KMS-11 (cell line): ENCODE measurements at regions not wholly inside any gene's neighbourhood (a gene's known extent, or its start where the extent isn't known, plus 50 kb on each side); places are given as distances from the start of the nearest gene placed in this dataset.

Experiments
- H2AFZ ChIP-seq: fragments of 200-600 bp; sonication (generic); 2 replicates; pipeline ENCODE4 v1.6.1; 2016; ENCODE audit warnings: antibody characterized with exemption, mixed run types, low read depth
- H3K27ac ChIP-seq: fragments of 200-600 bp; sonication (generic); 2 replicates; pipeline ENCODE4 v1.6.1; 2016; ENCODE audit warnings: mild to moderate bottlenecking, mixed run types
- H3K27me3 ChIP-seq: fragments of 200-600 bp; sonication (generic); 2 replicates; pipeline ENCODE4 v1.6.1; 2017; ENCODE audit warnings: mild to moderate bottlenecking, low read depth, mixed run types, moderate library complexity; ENCODE audit not compliant: insufficient read depth
- H3K36me3 ChIP-seq: fragments of 200-600 bp; sonication (generic); 2 replicates; pipeline ENCODE4 v1.6.1; 2017; ENCODE audit warnings: mild to moderate bottlenecking, mixed run types; ENCODE audit not compliant: insufficient read depth
- H3K4me1 ChIP-seq: fragments of 200-600 bp; sonication (generic); 2 replicates; pipeline ENCODE4 v1.6.1; 2016; ENCODE audit warnings: mild to moderate bottlenecking, low read depth, mixed run types; ENCODE audit not compliant: poor library complexity, severe bottlenecking
- H3K4me2 ChIP-seq: fragments of 200-600 bp; sonication (generic); 2 replicates; pipeline ENCODE4 v1.7.0; 2016; ENCODE audit warnings: mild to moderate bottlenecking, mixed run types
- H3K4me3 ChIP-seq: fragments of 200-600 bp; sonication (generic); IDR thresholded peaks from 2 replicates; pipeline ENCODE4 v1.6.1; 2017; ENCODE audit warnings: low read depth, low read length, mixed read lengths; ENCODE audit not compliant: insufficient read depth
- H3K79me2 ChIP-seq: fragments of 200-600 bp; sonication (generic); 2 replicates; pipeline ENCODE4 v1.6.1; 2016; ENCODE audit warnings: low read depth, mixed run types; ENCODE audit not compliant: insufficient read depth
- H3K9ac ChIP-seq: fragments of 200-600 bp; sonication (generic); 2 replicates; pipeline ENCODE4 v1.6.1; 2016; ENCODE audit warnings: mild to moderate bottlenecking, mixed run types
- H4K20me1 ChIP-seq: fragments of 200-600 bp; sonication (generic); 2 replicates; pipeline ENCODE4 v1.6.1; 2016; ENCODE audit warnings: mild to moderate bottlenecking, mixed run types; ENCODE audit not compliant: insufficient read depth
- TF ChIP-seq, protein P1 (sequence below): fragments of 200-600 bp; sonication (generic); conservative IDR thresholded peaks from 2 replicates; pipeline ENCODE4 v1.6.1; 2017; ENCODE audit warnings: low read depth, mild to moderate bottlenecking, antibody characterized with exemption, low read length, moderate library complexity, mixed read lengths

- no peaks in the 10 kb centered on the region for H3K36me3 ChIP-seq
- no peak overlapping the region for H3K4me2 ChIP-seq
- H2AFZ ChIP-seq, result no peak overlapping the region
- TF ChIP-seq, protein P1, sequence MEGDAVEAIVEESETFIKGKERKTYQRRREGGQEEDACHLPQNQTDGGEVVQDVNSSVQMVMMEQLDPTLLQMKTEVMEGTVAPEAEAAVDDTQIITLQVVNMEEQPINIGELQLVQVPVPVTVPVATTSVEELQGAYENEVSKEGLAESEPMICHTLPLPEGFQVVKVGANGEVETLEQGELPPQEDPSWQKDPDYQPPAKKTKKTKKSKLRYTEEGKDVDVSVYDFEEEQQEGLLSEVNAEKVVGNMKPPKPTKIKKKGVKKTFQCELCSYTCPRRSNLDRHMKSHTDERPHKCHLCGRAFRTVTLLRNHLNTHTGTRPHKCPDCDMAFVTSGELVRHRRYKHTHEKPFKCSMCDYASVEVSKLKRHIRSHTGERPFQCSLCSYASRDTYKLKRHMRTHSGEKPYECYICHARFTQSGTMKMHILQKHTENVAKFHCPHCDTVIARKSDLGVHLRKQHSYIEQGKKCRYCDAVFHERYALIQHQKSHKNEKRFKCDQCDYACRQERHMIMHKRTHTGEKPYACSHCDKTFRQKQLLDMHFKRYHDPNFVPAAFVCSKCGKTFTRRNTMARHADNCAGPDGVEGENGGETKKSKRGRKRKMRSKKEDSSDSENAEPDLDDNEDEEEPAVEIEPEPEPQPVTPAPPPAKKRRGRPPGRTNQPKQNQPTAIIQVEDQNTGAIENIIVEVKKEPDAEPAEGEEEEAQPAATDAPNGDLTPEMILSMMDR, result no peak
- H3K4me3 ChIP-seq, result no peak overlapping the region
- no peak overlapping the region for H3K9ac ChIP-seq
- H3K27me3 ChIP-seq, result no peaks in the 10 kb centered on the region
- H3K79me2 ChIP-seq, result no peaks in the 10 kb centered on the region
- H3K27ac ChIP-seq, result no peak overlapping the region
- H3K4me1 ChIP-seq, result no peaks in the 10 kb centered on the region
- no peaks in the 10 kb centered on the region for H4K20me1 ChIP-seq
These were observed 126.7 kb upstream of the BTG1 start for GRCh38 chr12:92272061-92272964.

- Histone ChIP-seq H3K9ac (no peak overlapping the region), H3K27ac (no peak overlapping the region), H3K4me3 (no peak overlapping the region), H3K4me1 (no peaks in the 10 kb centered on the region), H3K4me2 (no peak overlapping the region), H3K79me2 (no peaks in the 10 kb centered on the region), H4K20me1 (no peaks in the 10 kb centered on the region), H3K36me3 (no peaks in the 10 kb centered on the region), H2AFZ (no peak overlapping the region), H3K27me3 (no peaks in the 10 kb centered on the region)
- TF ChIP-seq, protein P1, result no peak
These were observed 125.7 kb upstream of the BTG1 start for GRCh38 chr12:92271341-92271740.

- H3K4me2 ChIP-seq, result no peak overlapping the region
- TF ChIP-seq, protein P1, result no peak
- no peaks in the 10 kb centered on the region for H3K4me1 ChIP-seq
- H3K79me2 ChIP-seq, result no peaks in the 10 kb centered on the region
- H4K20me1 ChIP-seq, result no peaks in the 10 kb centered on the region
- no peak overlapping the region for H3K4me3 ChIP-seq
- H3K27ac ChIP-seq, result no peak overlapping the region
- no peaks in the 10 kb centered on the region for H3K36me3 ChIP-seq
- no peaks in the 10 kb centered on the region for H3K27me3 ChIP-seq
- H2AFZ ChIP-seq, result no peak overlapping the region
- no peak overlapping the region for H3K9ac ChIP-seq
These were observed 124.9 kb upstream of the BTG1 start for GRCh38 chr12:92270521-92270920.

- H3K27me3 ChIP-seq, result no peaks in the 10 kb centered on the region
- H3K4me3 ChIP-seq, result no peak overlapping the region
- no peak overlapping the region for H3K9ac ChIP-seq
- H3K79me2 ChIP-seq, result no peaks in the 10 kb centered on the region
- H4K20me1 ChIP-seq, result no peaks in the 10 kb centered on the region
- no peak overlapping the region for H3K27ac ChIP-seq
- no peak overlapping the region for H2AFZ ChIP-seq
- no peaks in the 10 kb centered on the region for H3K36me3 ChIP-seq
- no peaks in the 10 kb centered on the region for H3K4me1 ChIP-seq
- H3K4me2 ChIP-seq, result no peak overlapping the region
- TF ChIP-seq, protein P1, result no peak
These were observed 123.3 kb upstream of the BTG1 start for GRCh38 chr12:92268946-92269345.
